IMR-90 (cell line): ENCODE measurements at regions not wholly inside any gene's neighbourhood (a gene's known extent, or its start where the extent isn't known, plus 50 kb on each side); places are given as distances from the start of the nearest gene placed in this dataset.

Experiments used
- ATAC-seq: fragments of 200-7000 bp; cut with Tn5 transposase; 2 replicates; pipeline ENCODE4 v1.9.1; 2020; ENCODE audit warnings: low read depth, mild to moderate bottlenecking, moderate library complexity
- BruUV-seq: library from RNA; stranded (reverse); fragments of 400-500 nt; replicated peaks from 2 replicates; lab custom pipeline; 2021; lab: Mats Ljungman, UMichigan
- CTCF ChIA-PET: fragments of 300-600 bp; formaldehyde crosslinking; extraction: SDS; loops from one replicate; lab custom pipeline; 2021; ENCODE audit warnings: antibody characterized with exemption; lab: Yijun Ruan, JAX
- POLR2A ChIA-PET: fragments of 300-600 bp; sonication (Branson Sonifier 250); formaldehyde crosslinking; loops from one replicate; lab custom pipeline; 2022; ENCODE audit warnings: antibody characterized with exemption; ENCODE audit not compliant: unreplicated experiment; lab: Charles Lee
- DNase-seq: peaks from one replicate; pipeline ENCODE4 v3.0.0; 2013
- H2AFZ ChIP-seq: replicated peaks from 2 replicates; pipeline ENCODE3; 2013; ENCODE audit warnings: low read length, mild to moderate bottlenecking; ENCODE audit not compliant: poor library complexity
- H2AK5ac ChIP-seq: 2 replicates; pipeline ENCODE4 v1.6.1; 2013; ENCODE audit warnings: low read depth, low read length, inconsistent platforms
- H2AK9ac ChIP-seq: replicated peaks from 2 replicates; pipeline ENCODE3; 2013; ENCODE audit warnings: mild to moderate bottlenecking, low read depth, low read length, moderate library complexity; ENCODE audit not compliant: poor library complexity
- H2BK120ac ChIP-seq: 2 replicates; pipeline ENCODE4 v1.6.1; 2013; ENCODE audit warnings: low read depth, low read length, inconsistent platforms
- H2BK15ac ChIP-seq: 3 replicates; pipeline ENCODE4 v1.6.1; 2013; ENCODE audit warnings: low read depth, low read length, inconsistent platforms
- H2BK20ac ChIP-seq: 2 replicates; pipeline ENCODE4 v1.6.1; 2013; ENCODE audit warnings: low read depth, mild to moderate bottlenecking, inconsistent platforms, low read length, moderate library complexity
- H2BK5ac ChIP-seq: 2 replicates; pipeline ENCODE4 v1.6.1; 2013; ENCODE audit warnings: mild to moderate bottlenecking, low read depth, low read length, inconsistent platforms; ENCODE audit not compliant: poor library complexity, severe bottlenecking
- H3K14ac ChIP-seq: replicated peaks from 2 replicates; pipeline ENCODE4 v1.6.1; 2013; ENCODE audit warnings: low read depth, low read length, inconsistent platforms
- H3K18ac ChIP-seq: 2 replicates; pipeline ENCODE4 v1.6.1; 2013; ENCODE audit warnings: low read depth, low read length, control low read depth
- H3K23ac ChIP-seq: 2 replicates; pipeline ENCODE4 v1.6.1; 2013; ENCODE audit warnings: low read depth, low read length, inconsistent platforms
- H3K27ac ChIP-seq: 2 replicates; pipeline ENCODE4 v1.5.1; 2013; ENCODE audit warnings: mild to moderate bottlenecking, control low read depth, low read length; ENCODE audit not compliant: insufficient read depth
- H3K27me3 ChIP-seq: 2 replicates; pipeline ENCODE4 v1.6.1; 2013; ENCODE audit warnings: low read length; ENCODE audit not compliant: control insufficient read depth, insufficient read depth
- H3K36me3 ChIP-seq: 2 replicates; pipeline ENCODE4 v1.6.1; 2013; ENCODE audit warnings: low read length, mixed read lengths; ENCODE audit not compliant: control insufficient read depth, insufficient read depth
- H3K4ac ChIP-seq: 2 replicates; pipeline ENCODE4 v1.6.1; 2013; ENCODE audit warnings: low read depth, low read length, inconsistent platforms
- H3K4me1 ChIP-seq: 2 replicates; pipeline ENCODE4 v1.6.1; 2013; ENCODE audit warnings: low read length, mixed read lengths; ENCODE audit not compliant: control insufficient read depth, insufficient read depth
- H3K4me2 ChIP-seq: 2 replicates; pipeline ENCODE4 v1.6.1; 2013; ENCODE audit warnings: low read depth, mild to moderate bottlenecking, control low read depth, low read length, moderate library complexity
- H3K4me3 ChIP-seq: 2 replicates; pipeline ENCODE4 v1.5.1; 2013; ENCODE audit warnings: low read depth, mild to moderate bottlenecking, control low read depth, low read length, moderate library complexity; ENCODE audit not compliant: insufficient read depth
- H3K56ac ChIP-seq: 2 replicates; pipeline ENCODE4 v1.6.1; 2013; ENCODE audit warnings: low read length, inconsistent platforms; ENCODE audit not compliant: insufficient read depth; ENCODE audit errors: extremely low read depth
- H3K79me1 ChIP-seq, 2 experiments: 2 replicates each; pipeline ENCODE4 v1.6.1; 2013; ENCODE audit warnings: low read length in 2 of 2, inconsistent platforms in 1 of 2, low read depth in 1 of 2
- H3K9ac ChIP-seq: 2 replicates; pipeline ENCODE4 v1.6.1; 2013; ENCODE audit warnings: low read depth, low read length, control low read depth
- H3K9me1 ChIP-seq: 2 replicates; pipeline ENCODE4 v1.6.1; 2013; ENCODE audit warnings: low read length, inconsistent platforms; ENCODE audit not compliant: insufficient read depth
- H3K9me3 ChIP-seq: 2 replicates; pipeline ENCODE4 v1.6.1; 2013; ENCODE audit warnings: low read length; ENCODE audit not compliant: control insufficient read depth, insufficient read depth
- H4K20me1 ChIP-seq: 2 replicates; pipeline ENCODE4 v1.6.1; 2013; ENCODE audit warnings: low read length, inconsistent platforms; ENCODE audit not compliant: insufficient read depth
- H4K5ac ChIP-seq: 2 replicates; pipeline ENCODE4 v1.6.1; 2013; ENCODE audit warnings: mild to moderate bottlenecking, low read depth, low read length, control low read depth
- H4K8ac ChIP-seq, 2 experiments: 2 replicates each; pipeline ENCODE4 v1.6.1; 2013; ENCODE audit warnings: low read depth in 2 of 2, low read length in 2 of 2, control low read depth in 1 of 2, inconsistent platforms in 1 of 2
- H4K91ac ChIP-seq: 2 replicates; pipeline ENCODE4 v1.6.1; 2013; ENCODE audit warnings: low read depth, low read length, inconsistent platforms; ENCODE audit not compliant: insufficient read depth
- MAFK ChIP-seq: IDR thresholded peaks from 2 replicates; pipeline ENCODE4 v1.6.1; 2012; ENCODE audit warnings: low read depth, low read length, improper control_type of control experiment
- MAZ ChIP-seq: IDR thresholded peaks from 2 replicates; pipeline ENCODE4 v1.6.1; 2012; ENCODE audit warnings: low read depth, mild to moderate bottlenecking, low read length, improper control_type of control experiment, moderate library complexity, borderline replicate concordance
- NFE2L2 ChIP-seq: fragments of 150-350 bp; IDR thresholded peaks from 2 replicates; pipeline ENCODE4 v1.6.1; 2016; ENCODE audit warnings: low read depth, mild to moderate bottlenecking, low read length
- RCOR1 ChIP-seq: IDR thresholded peaks from 2 replicates; pipeline ENCODE4 v1.6.1; 2012; ENCODE audit warnings: mild to moderate bottlenecking, low read length, improper control_type of control experiment; ENCODE audit not compliant: insufficient replicate concordance
- RFX5 ChIP-seq: IDR thresholded peaks from 2 replicates; pipeline ENCODE4 v1.8.0; 2012; ENCODE audit warnings: low read depth, mild to moderate bottlenecking, low read length, moderate library complexity
- SMC3 ChIP-seq: fragments of 150-350 bp; IDR thresholded peaks from 2 replicates; pipeline ENCODE4 v1.6.1; 2016; ENCODE audit warnings: low read depth, mild to moderate bottlenecking, antibody characterized with exemption, low read length, moderate library complexity
- WGBS, 2 experiments: methylation state at CpG; one replicate each; pipeline versions ENCODE4 v1.1.5 to v1.1.7; 2013; ENCODE audit warnings: missing lambda C conversion rate in 2 of 2; ENCODE audit not compliant: insufficient read length in 1 of 2; ENCODE audit errors: extremely low coverage in 2 of 2; 5-methylcytosine and 5-hydroxymethylcytosine counted together
- dilution Hi-C: fragments of 300-500 bp; cut with HindIII; formaldehyde crosslinking; loops from one replicate; pipeline ENCODE4 v1.14.3; 2018; ENCODE audit warnings: low sequenced_read_pairs; ENCODE audit not compliant: unreplicated experiment
- in situ Hi-C: fragments of 300-500 bp; cut with MboI; formaldehyde crosslinking; loops from 3 replicates; pipeline ENCODE4 v1.14.3; 2019; ENCODE audit warnings: low sequenced_read_pairs, inconsistent platforms, mixed read lengths
- intact Hi-C: fragments of 100-400 bp; cut with micrococcal nuclease; formaldehyde crosslinking; loops from 2 replicates; pipeline ENCODE4 v1.10.0; 2022

- dilution Hi-C loops (no loop called here), in situ Hi-C loops (no loop called here), intact Hi-C loops (no loop called here)
- Histone ChIP-seq H4K91ac (no peak overlapping the region), H3K4me1 (no peaks in the 10 kb centered on the region), H3K79me1 (no peaks in the 10 kb centered on the region), H3K27me3 (no peaks in the 10 kb centered on the region), H4K20me1 (no peaks in the 10 kb centered on the region), H3K4me3 (no peak overlapping the region), H3K23ac (no peak overlapping the region), H2BK20ac (no peak overlapping the region), H3K4me2 (no peak overlapping the region), H3K9ac (no peak overlapping the region), H2BK5ac (no peak overlapping the region), H3K9me1 (no peaks in the 10 kb centered on the region), H3K18ac (no peak overlapping the region), H3K27ac (no peak overlapping the region), H2AK9ac (no peak overlapping the region), H4K8ac (no peak overlapping the region), H3K56ac (no peak overlapping the region), H4K5ac (no peak overlapping the region), H2AFZ (no peak overlapping the region), H3K14ac (no peak overlapping the region), H3K36me3 (no peaks in the 10 kb centered on the region), H2BK120ac (no peak overlapping the region), H2AK5ac (no peak overlapping the region), H2BK15ac (no peak overlapping the region), H3K9me3 (no peaks in the 10 kb centered on the region), H3K4ac (no peak overlapping the region)
- WGBS, 2 experiments: 50% methylated on average over 1 of the region's 2 CpGs; no CpG with 5 or more reads in 1 of the 2 experiments
- CTCF ChIA-PET: no interaction called here
- POLR2A ChIA-PET: no interaction called here
- BruUV-seq: no TSS peak
- DNase-seq (no peak), ATAC-seq (no peak)
- TF ChIP-seq RFX5: no peak
- TF ChIP-seq SMC3: no peak
- no peak for TF ChIP-seq MAFK
- no peak for TF ChIP-seq RCOR1
- TF ChIP-seq NFE2L2: no peak
- TF ChIP-seq MAZ: no peak
Measured at GRCh38 chr14:96633096-96633495, 130.9 kb downstream of the PAPOLA start.
